GM03348 (cell line): ENCODE measurements at regions not wholly inside any gene's neighbourhood (a gene's known extent, or its start where the extent isn't known, plus 50 kb on each side); places are given as distances from the start of the nearest gene placed in this dataset.
"Not testable (repeated sequence)": the region's sequence is repeated elsewhere in the genome, so short reads cannot be mapped to it uniquely, and the experiment has no call there.

Experiments
- DNase-seq: peaks from one replicate; pipeline ENCODE4 v3.0.0; 2012; ENCODE audit warnings: low spot score

DNA sequence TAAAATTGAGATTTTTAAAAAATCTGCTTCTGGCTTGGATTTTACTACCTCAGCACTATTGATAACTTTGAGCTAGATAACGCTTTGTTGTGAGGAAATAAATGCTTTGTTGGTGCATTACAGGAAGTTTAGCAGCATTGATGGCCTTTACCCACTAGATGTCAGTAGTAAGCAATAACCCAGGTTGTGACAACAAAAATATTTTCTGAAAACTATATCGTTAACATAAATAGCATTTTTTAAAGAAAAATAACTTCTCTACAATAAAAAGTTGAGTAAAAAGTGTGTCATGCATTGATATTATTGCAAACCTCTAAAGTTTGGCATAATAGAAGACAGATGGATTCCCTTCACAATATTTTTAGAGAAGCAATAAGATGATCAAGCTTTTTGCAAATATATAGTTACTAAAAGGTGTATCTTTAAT lies 1246.5 kb downstream of the UQCRFS1 start:
- peak; percentile 26 for DNase-seq

DNA sequence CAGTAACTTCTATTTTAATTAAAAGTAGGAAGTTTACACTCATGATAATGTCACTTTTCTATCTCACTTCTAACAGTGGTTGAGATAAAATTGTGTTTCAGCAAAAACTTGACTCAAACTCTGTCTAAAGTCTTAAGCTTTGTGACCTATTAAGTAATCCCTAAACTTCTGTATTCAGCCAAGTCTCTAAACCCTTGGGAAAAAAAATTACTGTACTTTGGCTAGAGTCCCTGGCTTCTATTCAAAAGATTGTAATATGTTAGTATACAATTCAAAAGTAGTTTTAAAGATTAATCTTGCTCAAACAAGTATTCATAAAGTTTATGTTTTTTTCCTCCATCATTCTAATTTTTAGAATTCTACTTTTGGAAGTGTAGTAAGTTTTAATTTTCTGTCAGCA lies 1248.8 kb downstream of the UQCRFS1 start:
- DNase-seq: no peak

DNA sequence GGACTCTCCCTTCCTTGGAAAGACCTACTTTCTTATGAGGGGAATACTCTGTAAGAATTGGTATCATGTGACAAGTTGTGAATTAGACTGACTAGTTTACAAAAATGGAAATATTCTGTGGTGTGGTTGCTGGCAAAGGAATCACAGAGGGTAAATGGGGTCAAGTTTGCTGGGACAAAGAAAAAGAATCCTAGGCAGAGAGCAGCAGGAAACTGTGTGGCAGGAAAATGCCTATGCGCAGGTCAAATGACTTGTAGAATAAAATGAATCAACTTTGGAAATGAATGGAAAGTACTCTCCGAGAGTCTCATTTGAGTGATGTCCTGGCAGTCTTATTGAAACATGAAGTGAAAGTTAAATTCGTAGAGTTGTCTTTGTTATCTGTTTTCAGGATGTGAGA lies 1250.7 kb downstream of the UQCRFS1 start:
- no peak for DNase-seq

DNA sequence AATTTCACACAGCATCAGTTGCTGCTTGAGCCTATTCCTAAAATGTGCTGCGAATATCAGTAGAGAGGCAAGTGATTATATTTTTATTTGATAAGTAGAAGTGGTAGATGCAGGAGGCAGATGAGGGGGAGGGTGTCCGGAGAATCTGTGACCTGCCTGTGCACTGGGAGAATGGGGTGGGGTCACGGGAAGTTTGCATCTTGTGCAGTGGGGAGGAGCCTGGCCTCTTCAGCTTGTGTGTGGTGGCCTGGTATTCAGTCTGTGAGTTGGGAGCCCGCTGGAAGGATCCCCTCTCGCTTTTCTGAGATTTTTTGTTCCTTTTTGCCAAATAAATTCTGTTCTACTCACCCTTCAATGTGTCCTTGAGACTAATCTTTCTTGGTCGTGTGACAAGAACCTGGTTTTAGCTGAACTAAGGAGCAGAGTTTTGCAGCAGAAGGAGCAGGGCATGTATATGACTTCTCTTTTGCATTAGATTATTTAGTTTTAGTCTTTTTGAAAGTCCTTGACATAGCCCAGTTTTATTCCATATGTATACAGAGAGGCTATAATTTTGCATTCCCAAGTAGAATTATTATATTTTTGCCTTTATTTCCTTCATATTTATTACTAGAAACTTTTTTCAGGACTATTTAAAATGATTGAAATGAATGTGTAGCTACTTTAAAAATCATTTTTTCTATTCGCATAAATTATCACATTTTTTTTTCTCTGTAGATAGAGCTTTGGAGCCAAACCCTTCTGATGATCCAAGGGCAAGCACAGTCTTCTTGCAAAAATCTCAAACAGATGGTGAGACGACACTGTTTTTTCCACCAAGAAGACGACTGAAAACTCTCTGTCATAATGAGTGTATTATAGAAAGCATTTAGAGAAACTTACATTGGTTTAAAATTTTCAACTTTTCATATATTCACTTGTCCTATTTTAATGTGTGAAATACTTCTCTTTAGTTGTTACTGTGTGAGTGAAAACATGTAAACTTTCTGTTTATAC lies 1257.2 kb downstream of the UQCRFS1 start:
- no peak for DNase-seq

DNA sequence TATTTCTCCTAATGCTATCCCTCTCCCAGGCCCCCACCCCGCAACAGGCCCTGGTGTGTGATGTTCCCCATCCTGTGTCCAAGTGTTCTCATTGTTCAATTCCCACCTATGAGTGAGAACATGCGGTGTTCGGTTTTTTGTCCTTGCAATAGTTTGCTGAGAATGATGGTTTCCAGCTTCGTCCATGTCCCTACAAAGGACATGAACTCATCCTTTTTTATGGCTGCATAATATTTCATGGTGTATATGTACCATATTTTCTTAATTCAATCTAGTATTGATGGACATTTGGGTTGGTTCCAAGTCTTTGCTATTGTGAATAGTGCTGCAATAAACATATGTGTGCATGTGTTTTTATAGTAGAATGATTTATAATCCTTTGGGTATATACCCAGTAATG lies 1270.3 kb downstream of the UQCRFS1 start:
- DNase-seq: not testable (repeated sequence)

DNA sequence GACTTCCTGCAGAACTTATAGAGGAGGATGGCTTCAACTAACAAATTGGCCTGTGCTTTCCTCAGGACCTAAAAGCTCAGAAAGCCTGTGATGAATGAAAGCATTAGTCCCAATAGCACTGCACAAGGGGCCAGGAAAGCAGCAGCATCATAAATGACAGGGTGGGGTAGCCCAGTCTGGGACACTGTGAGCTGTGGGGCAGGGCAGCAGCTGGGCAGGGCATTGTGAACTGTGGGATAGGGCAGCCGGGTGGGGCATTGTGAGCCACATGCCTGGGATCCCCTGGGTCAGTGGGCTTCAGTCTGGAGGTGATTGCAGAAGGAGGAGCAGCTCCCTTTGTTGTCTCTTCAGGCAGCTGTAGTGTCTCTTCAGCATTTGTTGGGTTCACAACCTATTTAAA lies 1276.8 kb downstream of the UQCRFS1 start:
- no peak for DNase-seq

DNA sequence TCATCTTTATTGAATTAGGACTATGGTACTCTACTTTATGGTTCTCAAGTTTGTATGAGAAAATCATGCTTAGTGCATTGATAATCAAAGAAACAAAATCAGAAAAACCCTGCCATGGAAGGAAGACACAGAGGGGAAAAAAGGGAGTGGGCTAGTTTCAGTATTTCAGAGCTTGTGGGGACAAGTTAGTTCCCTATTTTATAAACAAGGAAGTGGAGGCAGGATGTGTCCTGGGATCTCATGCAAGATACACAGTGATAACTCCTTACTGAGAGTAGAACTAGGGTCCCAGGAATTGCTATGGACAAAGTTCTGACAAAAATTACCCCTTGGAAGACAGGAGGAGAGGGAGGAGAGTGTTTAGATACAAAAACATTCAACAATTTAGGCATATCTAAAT lies 1277.3 kb downstream of the UQCRFS1 start:
- DNase-seq: no peak

DNA sequence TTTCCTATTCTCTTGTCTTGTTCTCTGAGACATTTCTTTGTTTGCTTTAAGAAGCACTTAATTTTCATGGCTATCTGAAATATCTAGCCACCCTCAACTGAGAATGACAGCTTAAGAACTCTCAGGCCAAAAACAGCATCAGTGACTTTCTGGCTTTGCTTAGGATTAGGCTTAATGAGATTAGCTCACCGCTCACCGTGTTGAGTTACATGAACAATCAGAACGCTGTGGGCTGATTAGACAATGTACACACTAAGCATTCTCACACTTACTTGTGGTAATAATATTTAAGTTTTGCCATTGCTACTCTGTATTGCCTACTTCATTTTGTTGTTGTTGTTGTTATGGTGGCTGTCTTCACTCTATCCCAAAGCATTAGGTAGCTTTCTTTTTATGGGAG lies 1283.6 kb downstream of the UQCRFS1 start:
- DNase-seq: no peak

DNA sequence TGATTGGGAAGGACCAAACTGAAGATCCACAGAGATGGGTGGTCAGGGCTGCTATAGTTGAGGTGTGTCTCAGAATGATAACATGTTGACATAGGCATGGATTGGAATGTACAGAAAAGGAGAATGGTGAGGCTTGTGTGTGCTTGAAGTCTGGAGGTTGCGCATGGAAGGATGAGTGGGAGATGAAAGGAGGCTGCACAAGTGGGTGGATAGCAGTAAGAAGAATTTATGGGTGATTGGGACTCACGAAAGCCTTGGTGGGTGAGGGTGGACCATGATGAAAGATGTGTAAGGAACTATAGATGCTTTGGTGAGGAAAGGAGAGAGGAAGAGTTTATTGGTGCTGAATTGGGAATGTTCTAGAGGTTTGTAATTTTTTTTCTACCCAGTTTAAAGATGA lies 1287.7 kb downstream of the UQCRFS1 start:
- no peak for DNase-seq

DNA sequence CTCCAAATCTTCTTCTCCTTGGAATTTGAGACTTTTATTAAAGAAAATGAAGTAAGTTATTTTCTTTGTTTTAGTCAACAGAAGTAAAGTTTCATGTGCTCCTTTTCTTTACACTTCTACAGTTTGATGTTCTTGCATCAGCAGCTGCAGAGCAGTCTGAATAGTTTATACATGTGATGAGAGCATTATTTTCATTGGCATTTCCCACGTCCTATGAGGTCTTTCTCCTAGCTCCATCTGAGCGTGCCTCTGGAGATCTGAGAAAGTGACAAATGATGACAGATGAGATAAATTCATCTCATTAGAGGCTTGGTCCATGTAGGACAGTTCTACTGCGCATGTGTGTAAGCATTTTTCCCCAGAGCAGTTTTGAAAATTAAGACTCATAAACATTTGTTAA lies 1290.0 kb downstream of the UQCRFS1 start:
- no peak for DNase-seq

DNA sequence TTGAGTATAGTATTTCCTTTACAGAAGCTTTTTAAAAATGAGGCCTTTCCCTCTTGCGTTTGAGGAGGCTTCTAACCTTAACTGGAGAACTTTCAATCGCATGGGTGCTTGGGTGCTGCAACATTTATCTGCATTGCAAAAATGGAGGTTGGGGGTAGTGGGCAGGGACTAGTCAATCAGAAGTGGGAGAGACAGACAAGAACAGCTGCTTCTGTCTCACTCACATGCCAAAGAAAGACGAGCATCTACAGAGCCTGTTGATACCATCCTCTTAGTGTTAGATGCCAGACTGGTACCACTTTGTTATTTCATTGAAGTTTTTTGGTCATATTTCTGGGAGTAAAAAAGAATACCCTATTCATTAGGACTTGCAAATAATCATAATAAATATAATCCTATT lies 1292.2 kb downstream of the UQCRFS1 start:
- DNase-seq: no peak

DNA sequence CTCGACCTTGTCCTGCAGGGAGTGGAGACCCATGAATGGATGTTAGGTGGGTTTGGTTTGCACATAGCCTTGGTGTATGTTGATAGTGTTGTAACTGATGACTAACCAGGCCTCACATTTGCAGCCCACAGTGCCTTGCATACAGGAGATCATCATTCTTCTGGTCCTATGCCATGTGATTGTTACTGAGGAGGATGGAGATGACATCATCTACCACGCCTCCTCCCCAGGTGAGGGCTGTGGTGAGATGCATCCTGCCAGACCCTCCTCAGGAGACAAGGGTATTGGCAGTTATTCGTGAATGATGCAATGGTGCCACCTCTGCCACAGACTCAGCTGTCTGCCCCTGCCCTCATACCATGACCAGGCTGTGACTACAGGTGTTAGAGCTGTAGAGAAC lies 1294.1 kb downstream of the UQCRFS1 start:
- DNase-seq: no peak

DNA sequence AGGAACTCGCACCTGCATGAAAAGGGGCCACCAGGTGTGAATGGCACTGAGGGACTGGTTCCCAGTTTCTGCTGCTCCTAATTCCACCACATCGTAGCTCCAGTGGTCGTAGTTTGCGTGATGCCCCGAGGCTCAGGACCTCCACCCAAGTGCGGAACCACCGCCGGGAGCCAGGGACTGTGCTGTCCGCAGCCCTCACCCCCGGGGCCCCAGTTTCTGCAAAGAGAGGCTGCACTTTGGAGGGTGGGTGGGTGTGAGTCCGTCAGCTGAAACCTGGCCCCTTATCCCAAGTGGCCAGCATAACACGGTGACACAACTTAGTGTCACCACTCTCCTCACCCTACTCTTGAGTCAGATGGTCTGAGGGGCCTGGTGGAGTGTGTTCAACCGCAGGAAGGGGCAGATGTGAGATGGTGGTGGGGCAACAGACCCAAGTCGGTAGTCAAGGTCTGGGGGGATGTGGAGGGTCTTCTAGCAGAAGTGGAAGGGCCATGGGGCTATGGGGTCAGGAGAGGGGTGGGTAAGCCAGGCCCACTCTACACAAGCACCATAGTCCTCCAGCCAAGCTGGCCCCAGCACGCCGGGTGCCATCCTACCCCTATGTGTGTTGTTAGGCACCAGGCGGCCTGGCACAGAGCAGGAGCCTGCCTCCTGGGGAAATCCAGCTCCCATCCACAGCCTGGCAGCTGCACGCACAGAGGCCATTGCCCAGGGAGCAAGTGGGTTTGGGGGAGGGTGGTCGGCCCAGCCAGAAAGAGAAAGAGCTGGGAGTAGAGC lies 1301.6 kb downstream of the UQCRFS1 start:
- DNase-seq: no peak

DNA sequence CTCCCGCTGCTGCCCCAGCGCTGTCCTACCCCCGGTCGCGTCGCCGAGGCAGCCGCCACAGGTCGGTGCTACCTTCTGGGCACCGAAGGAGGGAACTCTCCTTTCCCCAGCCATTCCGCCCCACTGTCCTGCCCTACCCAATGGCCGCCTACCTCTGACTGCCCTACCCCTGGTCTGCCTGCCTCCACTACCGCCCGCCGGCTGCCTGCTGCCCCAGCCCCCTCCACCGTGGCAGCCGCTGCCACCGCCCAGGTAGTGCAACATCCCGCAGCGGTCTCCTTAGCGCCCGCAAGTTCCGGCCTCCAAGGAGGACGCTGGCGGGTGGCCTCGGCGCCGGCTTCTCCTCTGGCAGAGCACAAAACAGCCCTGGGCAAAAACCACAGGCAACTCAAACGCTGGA lies 1303.1 kb downstream of the UQCRFS1 start:
- no peak for DNase-seq

DNA sequence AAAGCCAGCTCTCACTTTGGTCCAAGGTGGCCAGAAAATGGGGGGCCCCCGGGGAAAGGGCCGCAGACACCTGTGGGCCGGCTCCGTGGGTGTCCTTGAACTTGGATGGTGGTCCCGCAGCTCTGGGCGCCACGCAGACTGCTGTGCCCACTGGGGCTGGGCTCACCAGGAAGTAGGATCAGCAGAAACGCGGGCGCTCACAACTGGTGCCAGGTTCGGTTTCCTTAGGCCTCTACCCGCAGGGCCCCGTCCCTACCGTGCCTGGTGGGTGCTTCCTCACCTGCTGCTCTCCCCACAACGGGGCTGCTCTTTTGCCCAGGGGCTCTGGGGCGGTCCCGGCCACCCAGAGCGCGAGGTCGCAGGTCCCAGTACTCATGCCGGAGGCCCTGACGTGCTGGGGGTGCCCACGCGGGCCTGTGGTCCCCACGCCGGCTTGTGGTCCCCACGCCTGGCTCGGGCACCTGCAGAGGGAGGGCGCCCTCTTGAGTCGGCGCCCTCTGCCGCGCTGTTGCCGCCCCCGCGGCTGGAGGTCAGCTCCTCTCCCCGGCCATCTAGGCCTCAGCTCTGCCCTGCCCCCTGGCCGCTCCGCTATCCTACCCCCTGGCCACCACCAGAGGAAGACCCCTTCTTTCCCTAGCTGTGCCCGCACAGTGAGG lies 1303.6 kb downstream of the UQCRFS1 start:
- no peak for DNase-seq

DNA sequence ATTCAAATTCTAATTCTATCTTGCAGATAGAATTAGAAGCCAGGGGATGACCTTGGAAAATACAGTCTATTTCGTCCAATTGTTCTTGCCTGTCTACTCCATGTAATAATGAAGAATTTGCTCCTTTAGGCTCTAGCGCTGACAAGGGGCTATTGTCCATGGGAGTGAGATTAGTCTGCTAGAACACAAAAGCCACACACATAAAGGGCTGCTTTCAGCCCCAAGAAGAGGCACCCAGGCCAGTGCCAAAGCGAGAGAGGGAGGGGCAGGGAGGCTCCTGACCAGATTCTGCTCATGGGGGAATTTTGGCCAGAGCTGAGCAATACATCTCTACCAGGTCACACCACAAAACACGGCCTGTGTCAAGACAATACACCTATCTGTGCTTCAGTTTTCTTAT lies 1306.9 kb downstream of the UQCRFS1 start:
- DNase-seq: no peak

DNA sequence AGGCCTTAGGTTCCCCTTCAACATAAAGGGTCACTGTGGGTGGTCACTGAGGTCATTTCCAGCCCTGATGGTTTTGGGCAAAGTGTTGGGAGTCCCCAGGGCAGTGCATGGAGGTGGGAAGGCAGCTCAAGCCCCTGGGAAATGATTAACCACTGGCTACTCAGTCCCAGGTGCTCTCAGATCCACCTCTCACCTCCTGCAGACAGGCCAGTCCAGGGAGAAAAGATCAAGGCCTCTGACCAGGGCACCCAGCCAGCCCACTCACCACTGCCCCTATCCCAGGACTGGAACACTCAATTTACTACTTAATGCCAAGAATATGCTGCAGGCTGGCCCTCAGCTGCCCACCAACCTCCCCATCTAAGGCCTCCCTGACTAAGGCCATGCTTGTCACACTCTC lies 1307.9 kb downstream of the UQCRFS1 start:
- DNase-seq: no peak

DNA sequence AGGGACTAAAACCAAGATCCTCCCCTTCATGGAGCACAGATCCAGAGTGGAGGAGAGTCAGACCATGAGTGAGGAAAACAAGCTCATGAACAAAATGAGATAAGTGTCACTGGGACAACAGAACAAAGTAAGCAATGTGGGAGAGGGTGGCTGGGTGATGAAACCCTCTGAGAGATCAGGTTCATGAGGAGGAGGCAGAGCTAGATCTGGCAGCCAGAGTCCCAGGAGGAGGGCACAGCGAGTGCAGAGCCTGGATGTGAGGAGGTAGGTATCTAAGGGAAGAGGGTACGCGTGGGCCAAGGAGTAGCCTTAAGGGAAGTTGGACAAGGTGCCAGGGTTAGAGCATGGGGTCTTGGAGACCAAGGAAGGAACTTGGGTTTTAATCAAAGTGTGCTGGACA lies 1311.9 kb downstream of the UQCRFS1 start:
- no peak for DNase-seq

DNA sequence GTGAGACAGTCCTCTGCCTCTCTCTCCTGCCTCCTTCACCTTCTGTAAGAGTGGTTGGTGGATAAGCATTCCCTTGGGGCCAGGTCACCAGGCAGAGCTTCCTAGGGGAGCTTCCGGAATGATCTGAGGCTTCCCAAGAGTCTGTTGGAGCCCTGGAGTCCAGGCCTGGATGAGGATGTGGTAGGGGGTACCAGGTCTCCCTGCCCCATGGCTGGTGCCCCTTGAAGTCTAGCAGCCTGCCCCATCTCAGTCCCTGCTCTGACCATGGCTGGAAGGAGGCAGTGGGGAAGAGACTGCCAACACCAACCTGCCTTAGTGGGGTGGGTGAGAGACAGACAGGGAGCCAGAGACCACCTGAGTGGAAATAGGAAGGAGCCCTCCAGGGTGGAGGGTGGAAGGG lies 1316.9 kb downstream of the UQCRFS1 start:
- no peak for DNase-seq

DNA sequence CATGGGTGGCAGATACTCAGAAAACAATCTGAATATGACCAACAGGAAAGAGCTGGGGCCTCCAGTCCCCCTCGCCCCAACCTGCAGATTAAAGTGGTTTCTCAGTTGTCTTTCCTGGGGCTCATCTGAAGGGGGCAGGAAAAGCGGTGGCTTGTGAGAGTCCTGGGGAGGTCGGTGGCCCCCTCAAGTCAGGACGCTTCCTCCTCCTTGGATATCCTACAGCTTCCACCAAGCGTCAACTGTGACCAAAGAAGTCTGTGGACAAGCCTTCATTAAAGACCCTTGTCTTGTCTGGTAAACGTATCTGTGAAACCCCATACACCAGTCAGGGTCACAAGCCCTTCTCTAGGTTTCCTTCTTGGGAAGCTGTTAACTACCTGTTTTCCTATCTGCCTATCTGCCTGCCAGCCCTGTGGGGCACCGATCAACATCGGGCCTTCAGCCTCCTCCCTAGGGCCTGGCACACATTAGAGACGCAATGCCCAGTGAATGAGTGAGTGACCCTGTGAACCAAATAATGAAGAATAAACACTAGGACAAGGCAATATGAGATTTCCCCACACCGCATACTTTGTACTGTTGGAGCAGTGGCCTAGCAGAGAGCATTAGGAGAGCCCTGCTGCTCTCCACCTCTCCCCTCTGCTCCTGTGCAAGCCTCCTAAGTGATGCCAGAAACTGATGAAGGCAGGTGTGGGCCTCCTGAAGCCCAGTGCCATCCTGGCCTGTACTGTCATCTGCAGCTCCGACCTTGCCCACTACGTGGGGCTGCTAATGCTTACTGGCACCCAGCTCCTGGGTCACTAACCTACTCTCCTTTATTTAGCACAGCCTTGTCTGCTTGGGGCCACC lies 1317.8 kb downstream of the UQCRFS1 start:
- no peak for DNase-seq

DNA sequence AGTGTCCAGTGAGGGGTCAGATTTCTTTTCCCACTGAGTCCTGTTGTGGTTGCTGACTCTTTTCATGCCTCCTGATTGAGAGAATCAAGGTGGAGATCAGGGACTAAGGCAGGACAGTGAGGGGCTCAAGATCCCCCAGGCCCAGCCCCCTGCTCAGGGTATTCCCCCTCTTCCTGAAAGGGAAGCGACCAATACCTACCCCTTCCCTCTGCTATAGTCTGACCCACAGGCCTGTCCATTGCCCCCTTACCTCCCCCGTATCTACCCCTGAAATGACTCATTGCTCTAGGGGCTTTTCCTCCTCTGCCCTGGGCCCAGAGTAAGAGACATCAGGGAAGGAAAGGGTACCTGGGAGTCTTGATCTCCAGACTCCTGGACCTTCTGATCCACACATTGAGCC lies 1320.5 kb downstream of the UQCRFS1 start:
- no peak for DNase-seq

DNA sequence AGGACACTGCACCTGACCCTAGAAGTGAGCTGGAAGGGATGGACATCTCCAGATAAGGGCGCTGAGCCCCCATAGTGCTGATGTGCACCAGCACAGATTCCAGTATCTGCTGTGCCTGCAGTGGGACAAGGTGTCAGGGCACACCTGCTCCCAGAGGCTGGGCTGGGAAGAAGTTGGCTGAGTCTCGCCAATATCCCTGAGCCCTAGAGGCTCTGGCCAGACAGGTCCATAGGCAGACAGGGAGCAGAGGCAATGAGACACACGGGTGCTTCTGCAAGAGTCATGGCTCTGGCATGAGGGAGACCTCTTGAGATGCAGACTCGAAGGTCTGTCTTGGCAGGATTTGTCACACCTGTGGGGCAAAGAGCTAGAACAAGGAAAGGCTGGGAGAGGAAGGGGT lies 1321.5 kb downstream of the UQCRFS1 start:
- DNase-seq: no peak
